Astrocyte of the spinal cord (primary cell): ENCODE measurements at regions not wholly inside any gene's neighbourhood (a gene's known extent, or its start where the extent isn't known, plus 50 kb on each side); places are given as distances from the start of the nearest gene placed in this dataset.
"Not testable (repeated sequence)": the region's sequence is repeated elsewhere in the genome, so short reads cannot be mapped to it uniquely, and the experiment has no call there.

ENCODE experiments used
- DNase-seq: peaks from one replicate; pipeline ENCODE4 v3.0.0; 2011; ENCODE audit warnings: low read depth, low spot score
- H3K4me3 ChIP-seq: 2 replicates; pipeline ENCODE4 v1.5.1; 2011; ENCODE audit warnings: low read depth, mild to moderate bottlenecking, low read length, moderate library complexity
- in situ Hi-C: cut with HindIII; loops from 2 replicates; pipeline ENCODE4 v1.10.0; 2017; ENCODE audit warnings: low sequenced_read_pairs
- TF ChIP-seq, protein P1 (sequence below): IDR thresholded peaks from 2 replicates; pipeline ENCODE4 v1.5.1; 2012; ENCODE audit warnings: low read depth, mild to moderate bottlenecking, low read length, inconsistent platforms

DNA sequence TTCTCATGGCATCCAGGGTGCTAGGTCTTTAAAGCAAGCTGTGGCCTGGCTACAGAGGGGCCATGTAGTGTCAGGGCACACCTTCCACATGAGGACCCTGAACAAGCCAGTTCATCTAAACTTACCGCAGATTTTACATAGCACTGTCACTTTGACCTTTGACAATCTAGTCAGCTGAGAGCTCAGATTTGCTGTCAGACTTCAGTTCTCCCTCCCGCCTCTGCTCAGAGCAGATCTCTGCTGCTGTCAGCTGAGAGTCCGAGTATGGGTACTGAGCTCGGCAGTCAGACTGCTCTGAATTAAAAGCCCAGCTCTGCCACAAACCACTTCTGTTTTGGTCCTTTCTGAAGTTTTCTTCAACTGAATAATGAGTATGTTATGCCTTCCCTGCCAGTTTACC is 507.1 kb downstream of the SOX6 start:
- no peak for DNase-seq
- TF ChIP-seq, protein P1, sequence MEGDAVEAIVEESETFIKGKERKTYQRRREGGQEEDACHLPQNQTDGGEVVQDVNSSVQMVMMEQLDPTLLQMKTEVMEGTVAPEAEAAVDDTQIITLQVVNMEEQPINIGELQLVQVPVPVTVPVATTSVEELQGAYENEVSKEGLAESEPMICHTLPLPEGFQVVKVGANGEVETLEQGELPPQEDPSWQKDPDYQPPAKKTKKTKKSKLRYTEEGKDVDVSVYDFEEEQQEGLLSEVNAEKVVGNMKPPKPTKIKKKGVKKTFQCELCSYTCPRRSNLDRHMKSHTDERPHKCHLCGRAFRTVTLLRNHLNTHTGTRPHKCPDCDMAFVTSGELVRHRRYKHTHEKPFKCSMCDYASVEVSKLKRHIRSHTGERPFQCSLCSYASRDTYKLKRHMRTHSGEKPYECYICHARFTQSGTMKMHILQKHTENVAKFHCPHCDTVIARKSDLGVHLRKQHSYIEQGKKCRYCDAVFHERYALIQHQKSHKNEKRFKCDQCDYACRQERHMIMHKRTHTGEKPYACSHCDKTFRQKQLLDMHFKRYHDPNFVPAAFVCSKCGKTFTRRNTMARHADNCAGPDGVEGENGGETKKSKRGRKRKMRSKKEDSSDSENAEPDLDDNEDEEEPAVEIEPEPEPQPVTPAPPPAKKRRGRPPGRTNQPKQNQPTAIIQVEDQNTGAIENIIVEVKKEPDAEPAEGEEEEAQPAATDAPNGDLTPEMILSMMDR = no peak
- no peak overlapping the region for H3K4me3 ChIP-seq
- in situ Hi-C loops = no loop called here

DNA sequence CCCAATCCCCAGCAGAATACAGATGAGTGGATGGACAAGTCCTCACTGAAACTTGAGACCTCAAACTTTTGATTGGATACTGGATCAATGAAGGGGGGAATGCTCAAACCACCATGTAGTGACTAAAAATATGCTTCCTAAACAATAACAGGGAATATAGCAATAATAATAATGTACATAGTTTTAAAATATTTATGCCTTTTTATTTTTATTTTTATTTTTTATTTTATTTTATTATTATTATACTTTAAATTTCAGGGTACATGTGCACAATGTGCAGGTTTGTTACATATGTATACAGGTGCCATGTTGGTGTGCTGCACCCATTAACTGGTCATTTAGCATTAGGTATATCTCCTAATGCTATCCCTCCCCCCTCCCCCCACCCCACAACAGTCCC is 506.0 kb downstream of the SOX6 start:
- DNase-seq, H3K4me3 ChIP-seq, in situ Hi-C loops: not testable (repeated sequence)

DNA sequence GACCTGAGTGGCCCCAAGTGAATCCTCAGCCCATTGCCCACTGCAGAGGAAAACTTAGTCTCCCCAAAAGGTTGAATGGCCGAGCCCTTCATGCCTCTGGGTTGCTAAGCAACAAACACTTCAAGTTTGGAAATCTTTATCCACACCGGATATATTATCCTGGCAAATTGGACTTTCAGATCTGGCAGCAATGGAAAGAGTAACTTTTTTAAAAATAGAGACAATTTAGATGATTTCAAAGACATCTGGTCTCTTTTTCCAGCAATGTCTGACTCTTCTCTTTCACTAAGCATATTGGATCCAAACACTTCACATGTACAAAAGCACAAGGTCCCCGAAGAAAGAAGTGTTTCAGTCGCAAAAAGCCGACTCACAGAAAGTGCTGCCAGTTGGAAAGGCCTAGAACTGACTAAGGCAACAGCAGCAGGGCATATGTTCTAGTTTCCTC is 505.3 kb downstream of the SOX6 start:
- in situ Hi-C loops = no loop called here
- no peak overlapping the region for H3K4me3 ChIP-seq
- DNase-seq = no peak
- TF ChIP-seq, protein P1 = no peak

DNA sequence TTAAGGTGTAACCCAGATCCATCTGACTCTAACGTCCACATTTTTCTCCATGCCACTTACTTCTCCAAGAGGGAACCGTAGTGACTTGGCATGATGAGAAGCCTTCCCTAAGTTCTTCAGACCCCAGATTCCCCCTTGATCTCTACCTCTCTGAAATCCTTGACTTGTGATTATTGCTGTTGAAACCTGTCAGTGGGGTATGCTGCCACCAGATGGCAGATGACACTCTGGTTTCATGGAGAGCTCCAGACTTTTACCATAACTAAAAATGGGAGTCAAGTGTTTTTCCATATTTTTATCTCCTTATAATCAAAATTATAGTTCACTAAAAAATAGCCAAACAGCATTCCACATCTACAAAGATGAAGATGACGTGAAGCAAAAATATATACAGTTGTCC is 504.2 kb downstream of the SOX6 start:
- in situ Hi-C loops = no loop called here

DNA sequence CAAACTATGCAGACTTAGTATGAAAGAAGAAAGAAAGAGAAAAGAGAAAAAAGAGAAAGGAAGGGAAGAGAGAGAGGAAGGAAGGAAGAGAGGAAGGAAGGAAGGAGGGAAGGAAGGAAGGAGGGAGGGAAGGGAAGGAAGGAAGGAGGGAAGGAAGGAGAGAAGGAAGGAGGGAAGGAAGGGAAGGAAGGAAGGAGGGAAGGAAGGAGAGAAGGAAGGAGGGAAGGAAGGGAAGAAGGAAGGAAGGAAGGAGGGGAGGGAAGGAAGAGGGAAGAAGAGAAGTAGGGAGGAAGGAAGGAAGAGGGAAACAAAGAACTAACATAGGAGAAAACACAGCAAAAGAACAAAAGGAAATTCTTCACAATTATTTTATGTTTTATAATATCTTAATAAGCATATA is 502.1 kb downstream of the SOX6 start:
- TF ChIP-seq, protein P1 = no peak
- no peak for DNase-seq
- H3K4me3 ChIP-seq = no peak overlapping the region
- in situ Hi-C loops = no loop called here

More for the DNA sequence above, 504.2 kb downstream of the SOX6 start:
- DNase-seq = peak; percentile 16
- no peak overlapping the region for H3K4me3 ChIP-seq
- TF ChIP-seq, protein P1 = peak; percentile 54

DNA sequence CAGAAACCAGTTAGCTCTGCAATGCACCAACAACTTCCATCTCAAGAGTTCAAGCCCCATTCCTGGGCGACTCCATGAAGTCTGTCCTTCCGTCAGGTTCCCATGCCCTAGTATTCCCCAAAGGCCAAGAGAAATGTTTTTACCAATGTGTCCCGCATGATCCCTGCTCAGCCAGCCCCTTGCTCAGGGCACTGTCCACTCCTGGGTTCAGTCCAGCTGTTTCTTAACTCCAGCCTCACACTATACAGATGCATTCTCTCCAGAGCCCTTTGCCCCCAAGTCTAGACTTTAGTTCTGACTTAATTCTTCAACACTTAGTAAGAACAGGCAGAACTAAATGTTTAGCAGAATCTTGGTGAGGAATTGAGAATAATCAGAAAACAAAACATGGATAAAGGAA is 497.5 kb downstream of the SOX6 start:
- no peak overlapping the region for H3K4me3 ChIP-seq
- no peak for DNase-seq
- TF ChIP-seq, protein P1 = no peak
- in situ Hi-C loops = no loop called here

DNA sequence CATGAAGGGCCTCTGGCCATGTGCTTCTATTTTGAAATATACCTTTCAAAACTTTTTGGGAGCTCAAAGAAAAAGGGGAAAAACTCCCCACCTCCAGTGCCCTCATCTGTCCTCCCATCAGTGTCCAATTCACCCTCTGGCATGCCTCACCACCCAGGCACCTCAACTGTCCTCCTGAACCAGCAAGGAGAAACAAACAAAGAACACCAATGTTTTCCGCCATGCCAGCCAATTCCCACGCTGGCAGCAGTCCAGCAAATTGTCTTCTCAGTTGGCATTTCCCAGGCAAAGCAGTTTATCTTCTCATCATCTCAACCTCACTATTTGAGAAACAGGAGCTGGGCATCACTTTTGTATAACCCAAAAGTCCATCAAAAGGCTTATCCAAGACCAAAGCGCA is 496.9 kb downstream of the SOX6 start:
- in situ Hi-C loops = no loop called here
- TF ChIP-seq, protein P1 = no peak
- no peak overlapping the region for H3K4me3 ChIP-seq

More for the DNA sequence above, 496.9 kb downstream of the SOX6 start:
- DNase-seq = no peak
